ENCODE measurements at regions not wholly inside any gene's neighbourhood (a gene's known extent, or its start where the extent isn't known, plus 50 kb on each side); places are given as distances from the start of the nearest gene placed in this dataset.

- TF ChIP-seq CTCF (conservative IDR thresholded peaks at IDR 0.05; ENCODE audit: low read length) = no peak
- TF ChIP-seq EZH2phosphoT487 (IDR thresholded peaks at IDR 0.05; ENCODE audit: borderline replicate concordance, low read depth, low read length) = no peak
Measured at GRCh38 chr2:14408695-14409094, 223.8 kb upstream of the LRATD1 start.
